GM12878 (cell line): ENCODE measurements at regions not wholly inside any gene's neighbourhood (a gene's known extent, or its start where the extent isn't known, plus 50 kb on each side); places are given as distances from the start of the nearest gene placed in this dataset.

Experiments used
- ATAC-seq: fragments of 200-7000 bp; cut with Tn5 transposase; 3 replicates; pipeline ENCODE4 v1.9.1; 2020; ENCODE audit warnings: mild to moderate bottlenecking, moderate library complexity
- BruUV-seq: library from RNA; stranded (reverse); fragments of 400-500 nt; replicated peaks from 2 replicates; lab custom pipeline; 2021; lab: Mats Ljungman, UMichigan
- CTCF ChIA-PET: fragments of 300-600 bp; sonication (Branson Sonifier 250); formaldehyde crosslinking; extraction: SDS; loops from one replicate; lab custom pipeline; 2021; ENCODE audit warnings: inconsistent platforms; lab: Yijun Ruan, JAX
- POLR2A ChIA-PET: fragments of 350-600 bp; formaldehyde crosslinking; extraction: SDS; loops from one replicate; lab custom pipeline; 2021; ENCODE audit warnings: inconsistent platforms; lab: Charles Lee
- RAD21 ChIA-PET: fragments of 300-600 bp; sonication (Branson Sonifier 250); formaldehyde crosslinking; loops from one replicate; lab custom pipeline; 2023; ENCODE audit warnings: antibody characterized with exemption; ENCODE audit not compliant: unreplicated experiment; lab: Charles Lee
- SMC1A ChIA-PET: fragments of 300-600 bp; sonication (Branson Sonifier 250); formaldehyde crosslinking; loops from one replicate; lab custom pipeline; 2023; ENCODE audit not compliant: unreplicated experiment, uncharacterized antibody; lab: Charles Lee
- DNase-seq: peaks from one replicate; pipeline ENCODE4 v3.0.0-alpha.2; 2011; ENCODE audit warnings: low read depth, low spot score
- FAIRE-seq: peaks from 3 replicates; lab custom pipeline; 2011; peaks lifted over from hg19 to GRCh38; lab: Jason Lieb, UNC
- H2AFZ ChIP-seq: 2 replicates; pipeline ENCODE4 v1.6.0; 2011; ENCODE audit warnings: low read depth, low read length, control low read depth; ENCODE audit not compliant: control insufficient read depth
- H3K27ac ChIP-seq: 2 replicates; pipeline ENCODE4 v1.5.1; 2011; ENCODE audit warnings: control low read depth; ENCODE audit not compliant: control insufficient read depth, insufficient read depth
- H3K27me3 ChIP-seq, 2 experiments: replicated peaks in 1 of 2; 2 replicates each; pipeline versions ENCODE4 v1.6.0 to v1.6.1; 2011; ENCODE audit warnings: low read length in 1 of 2; ENCODE audit not compliant: control insufficient read depth in 2 of 2, insufficient read depth in 2 of 2
- H3K36me3 ChIP-seq, 2 experiments: 2 replicates each; pipeline ENCODE4 v1.5.1; 2011; ENCODE audit warnings: low read length in 1 of 2; ENCODE audit not compliant: control insufficient read depth in 2 of 2, insufficient read depth in 2 of 2
- H3K4me1 ChIP-seq: 2 replicates; pipeline ENCODE4 v1.6.1; 2011; ENCODE audit warnings: mild to moderate bottlenecking, low read length, moderate library complexity, mixed read lengths; ENCODE audit not compliant: control insufficient read depth, insufficient read depth
- H3K4me2 ChIP-seq: 2 replicates; pipeline ENCODE4 v1.6.0; 2011; ENCODE audit warnings: control low read depth; ENCODE audit not compliant: control insufficient read depth, insufficient read depth
- H3K4me3 ChIP-seq: fragments of 200-600 bp; sonication (generic); 2 replicates; pipeline ENCODE4 v1.5.1; 2016
- H3K79me2 ChIP-seq: 2 replicates; pipeline ENCODE4 v1.6.0; 2011; ENCODE audit warnings: low read length; ENCODE audit not compliant: control insufficient read depth, insufficient read depth
- H3K9ac ChIP-seq: 2 replicates; pipeline ENCODE4 v1.8.0; 2011; ENCODE audit warnings: low read length, control low read depth, mixed read lengths; ENCODE audit not compliant: control insufficient read depth, insufficient read depth
- H3K9me3 ChIP-seq: replicated peaks from 3 replicates; pipeline ENCODE4 v1.5.1; 2011; ENCODE audit warnings: mild to moderate bottlenecking, low read length; ENCODE audit not compliant: control insufficient read depth, insufficient read depth
- H4K20me1 ChIP-seq: 2 replicates; pipeline ENCODE4 v1.6.0; 2011; ENCODE audit not compliant: control insufficient read depth, insufficient read depth
- ASH2L ChIP-seq: fragments of 300-600, 200-600 bp; sonication (generic); IDR thresholded peaks from 2 replicates; pipeline ENCODE4 v1.6.1; 2017; ENCODE audit warnings: low read depth, mild to moderate bottlenecking, borderline replicate concordance
- CBFB ChIP-seq: IDR thresholded peaks from 2 replicates; pipeline ENCODE4 v1.6.1; 2016; ENCODE audit warnings: antibody characterized with exemption, low read depth
- CBX5 ChIP-seq: sonication (generic); IDR thresholded peaks from 2 replicates; pipeline ENCODE4 v1.6.1; 2016; ENCODE audit warnings: low read depth, moderate library complexity, mild to moderate bottlenecking, inconsistent platforms
- CREB1 ChIP-seq: IDR thresholded peaks from 2 replicates; pipeline ENCODE4 v1.6.1; 2012; ENCODE audit warnings: low read depth, mild to moderate bottlenecking, inconsistent platforms
- EGR1 ChIP-seq, 2 experiments: IDR thresholded peaks; 1 replicate in 1 of 2; 2 replicates in 1 of 2; pipeline ENCODE4 v1.6.1; 2011 to 2012; ENCODE audit warnings: low read depth in 2 of 2, low read length in 2 of 2, borderline replicate concordance in 1 of 2, mild to moderate bottlenecking in 1 of 2, moderate library complexity in 1 of 2
- NFIC ChIP-seq: IDR thresholded peaks from 2 replicates; pipeline ENCODE4 v1.6.1; 2012; ENCODE audit warnings: low read depth, mild to moderate bottlenecking, inconsistent platforms, low read length, moderate library complexity
- NFYB ChIP-seq: IDR thresholded peaks from 2 replicates; pipeline ENCODE4 v1.6.1; 2011; ENCODE audit warnings: low read depth, mild to moderate bottlenecking, low read length, improper control_type of control experiment, moderate library complexity; ENCODE audit not compliant: insufficient read depth
- RCOR1 ChIP-seq: conservative IDR thresholded peaks from 2 replicates; pipeline ENCODE4 v1.6.1; 2012; ENCODE audit warnings: low read depth, low read length, improper control_type of control experiment
- ZNF274 ChIP-seq: IDR thresholded peaks from one replicate; pipeline ENCODE4 v1.8.0; 2011; ENCODE audit not compliant: insufficient read length, insufficient read depth
- WGBS: methylation state at CpG from one replicate; pipeline ENCODE4 v1.1.6; 2016; ENCODE audit warnings: low lambda C conversion rate; ENCODE audit not compliant: insufficient replicate concordance, insufficient coverage; ENCODE audit errors: missing lambda C conversion rate; 5-methylcytosine and 5-hydroxymethylcytosine counted together
- in situ Hi-C: fragments of 300-500 bp; cut with MboI; formaldehyde crosslinking; loops from 9 replicates; pipeline ENCODE4 v1.14.3; 2018; ENCODE audit warnings: mixed read lengths
- intact Hi-C: fragments of 100-400 bp; cut with micrococcal nuclease; formaldehyde crosslinking; loops from one replicate; pipeline ENCODE4 v1.14.2; 2022; ENCODE audit not compliant: unreplicated experiment
- TF ChIP-seq, protein P1 (sequence below): IDR thresholded peaks from 2 replicates; pipeline ENCODE4 v1.6.1; 2012; ENCODE audit warnings: low read depth, low read length, improper control_type of control experiment
- TF ChIP-seq, protein P2 (sequence below): IDR thresholded peaks from 2 replicates; pipeline ENCODE4 v1.6.1; 2012; ENCODE audit warnings: low read length, inconsistent platforms

GRCh38 chr10:85448716-85449115 lies 917.9 kb downstream of the GRID1 start:
- TF ChIP-seq CREB1, result no peak
- H3K4me2 ChIP-seq, result no peak overlapping the region
- DNase-seq, result no peak
- H4K20me1 ChIP-seq, result no peaks in the 10 kb centered on the region
- 16% methylated on average over 5 of the region's 5 CpGs for WGBS
- ChIA-PET SMC1A (no interaction called here), RAD21 (no interaction called here), POLR2A (interaction anchor here (0.6 kb wide), 1 partner anchor 23 kb away, joined by 3 read pairs; no protein-coding TSS in a partner anchor), CTCF (no interaction called here)
- in situ Hi-C loops (no loop called here), intact Hi-C loops (no loop called here)
- no peak for ATAC-seq
- H3K27me3 ChIP-seq, result no peaks in the 10 kb centered on the region; a peak in 1 of 4 replicates
- no peaks in the 10 kb centered on the region for H3K9me3 ChIP-seq
- no peak overlapping the region for H3K9ac ChIP-seq
- no peak overlapping the region for H3K4me3 ChIP-seq
- no peak for FAIRE-seq
- no peaks in the 10 kb centered on the region for H3K4me1 ChIP-seq
- H3K27ac ChIP-seq, result no peak overlapping the region
- H3K79me2 ChIP-seq, result no peaks in the 10 kb centered on the region
- H3K36me3 ChIP-seq, result no peaks in the 10 kb centered on the region
- no TSS peak for BruUV-seq
- H2AFZ ChIP-seq, result no peak overlapping the region

GRCh38 chr10:85454386-85454785 lies 912.2 kb downstream of the GRID1 start:
- FAIRE-seq (no peak), DNase-seq (no peak), ATAC-seq (no peak)
- Histone ChIP-seq H3K4me3 (no peak overlapping the region), H3K27ac (no peak overlapping the region), H3K4me2 (no peak overlapping the region), H3K9me3 (no peaks in the 10 kb centered on the region), H3K36me3 (no peaks in the 10 kb centered on the region), H3K9ac (no peak overlapping the region), H2AFZ (no peak overlapping the region), H3K27me3 (no peaks in the 10 kb centered on the region; a peak in 1 of 4 replicates), H4K20me1 (no peaks in the 10 kb centered on the region), H3K4me1 (no peaks in the 10 kb centered on the region), H3K79me2 (no peaks in the 10 kb centered on the region)
- 25% methylated on average over 1 of the region's 1 CpG for WGBS
- RAD21 ChIA-PET, result no interaction called here
- BruUV-seq, result no TSS peak
- SMC1A ChIA-PET, result no interaction called here
- intact Hi-C loops, result no loop called here
- TF ChIP-seq, protein P1, sequence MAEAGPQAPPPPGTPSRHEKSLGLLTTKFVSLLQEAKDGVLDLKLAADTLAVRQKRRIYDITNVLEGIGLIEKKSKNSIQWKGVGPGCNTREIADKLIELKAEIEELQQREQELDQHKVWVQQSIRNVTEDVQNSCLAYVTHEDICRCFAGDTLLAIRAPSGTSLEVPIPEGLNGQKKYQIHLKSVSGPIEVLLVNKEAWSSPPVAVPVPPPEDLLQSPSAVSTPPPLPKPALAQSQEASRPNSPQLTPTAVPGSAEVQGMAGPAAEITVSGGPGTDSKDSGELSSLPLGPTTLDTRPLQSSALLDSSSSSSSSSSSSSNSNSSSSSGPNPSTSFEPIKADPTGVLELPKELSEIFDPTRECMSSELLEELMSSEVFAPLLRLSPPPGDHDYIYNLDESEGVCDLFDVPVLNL, result no peak
- TF ChIP-seq ASH2L, result no peak
- no peak for TF ChIP-seq CBX5
- TF ChIP-seq, protein P2, sequence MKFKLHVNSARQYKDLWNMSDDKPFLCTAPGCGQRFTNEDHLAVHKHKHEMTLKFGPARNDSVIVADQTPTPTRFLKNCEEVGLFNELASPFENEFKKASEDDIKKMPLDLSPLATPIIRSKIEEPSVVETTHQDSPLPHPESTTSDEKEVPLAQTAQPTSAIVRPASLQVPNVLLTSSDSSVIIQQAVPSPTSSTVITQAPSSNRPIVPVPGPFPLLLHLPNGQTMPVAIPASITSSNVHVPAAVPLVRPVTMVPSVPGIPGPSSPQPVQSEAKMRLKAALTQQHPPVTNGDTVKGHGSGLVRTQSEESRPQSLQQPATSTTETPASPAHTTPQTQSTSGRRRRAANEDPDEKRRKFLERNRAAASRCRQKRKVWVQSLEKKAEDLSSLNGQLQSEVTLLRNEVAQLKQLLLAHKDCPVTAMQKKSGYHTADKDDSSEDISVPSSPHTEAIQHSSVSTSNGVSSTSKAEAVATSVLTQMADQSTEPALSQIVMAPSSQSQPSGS, result no peak
- no peak for TF ChIP-seq NFIC
- no peak for TF ChIP-seq RCOR1
- no peak for TF ChIP-seq CBFB
- TF ChIP-seq EGR1 (IDR thresholded peaks at IDR 0.05; ENCODE audit: borderline replicate concordance in 1 of 2, low read depth in 2 of 2, low read length in 2 of 2), result no peak
- TF ChIP-seq NFYB, result no peak
- TF ChIP-seq ZNF274, result no peak
- in situ Hi-C loops, result no loop called here
- POLR2A ChIA-PET, result no interaction called here
- CTCF ChIA-PET, result no interaction called here
